SK-N-SH (cell line): ENCODE measurements at regions not wholly inside any gene's neighbourhood (a gene's known extent, or its start where the extent isn't known, plus 50 kb on each side); places are given as distances from the start of the nearest gene placed in this dataset.

Experiments
- CTCF ChIA-PET: fragments of 300-600, 350-600 bp; formaldehyde crosslinking; extraction: SDS; loops from one replicate; lab custom pipeline; 2021; lab: Yijun Ruan, JAX
- POLR2A ChIA-PET: fragments of 350-600 bp; sonication (Branson Sonifier 250); formaldehyde crosslinking; extraction: SDS; loops from one replicate; lab custom pipeline; 2020; ENCODE audit warnings: antibody characterized with exemption, inconsistent platforms; lab: Yijun Ruan, JAX
- DNase-seq: peaks from one replicate; pipeline ENCODE4 v3.0.0; 2012
- H2AFZ ChIP-seq: fragments of 200-600 bp; sonication (generic); 2 replicates; pipeline ENCODE4 v1.8.1; 2016; ENCODE audit warnings: antibody characterized with exemption, mild to moderate bottlenecking, low read depth
- H3F3A ChIP-seq: fragments of 200-600 bp; sonication (generic); replicated peaks from 2 replicates; pipeline ENCODE3; 2016; ENCODE audit warnings: antibody characterized with exemption, mild to moderate bottlenecking; ENCODE audit not compliant: insufficient read depth
- H3K27ac ChIP-seq, 2 experiments: fragments of 200-500 bp in 1 of 2; fragments of 200-600 bp in 1 of 2; sonication (Bioruptor generic) in 1 of 2; sonication (generic), shearing (Covaris generic) in 1 of 2; 2 replicates each; pipeline versions ENCODE4 v1.5.1 to v1.6.1; 2014 to 2016; ENCODE audit warnings: low read depth in 2 of 2, inconsistent platforms in 1 of 2, low read length in 1 of 2, mild to moderate bottlenecking in 1 of 2, mixed read lengths in 1 of 2
- H3K27me3 ChIP-seq: fragments of 200-600 bp; sonication (generic), shearing (Covaris generic); 2 replicates; pipeline ENCODE4 v1.6.1; 2016; ENCODE audit warnings: mixed run types; ENCODE audit not compliant: insufficient read depth
- H3K36me3 ChIP-seq, 2 experiments: fragments of 200-500 bp in 1 of 2; fragments of 200-600 bp in 1 of 2; sonication (Bioruptor generic) in 1 of 2; sonication (generic) in 1 of 2; replicated peaks in 1 of 2; 2 replicates each; pipeline versions ENCODE3 to v1.5.1; 2014 to 2016; ENCODE audit warnings: low read length in 1 of 2, mild to moderate bottlenecking in 1 of 2; ENCODE audit not compliant: insufficient read depth in 2 of 2, control insufficient read depth in 1 of 2
- H3K4me1 ChIP-seq, 2 experiments: fragments of 200-500 bp in 1 of 2; fragments of 200-600 bp in 1 of 2; sonication (Bioruptor generic) in 1 of 2; sonication (generic), shearing (Covaris generic) in 1 of 2; 2 replicates each; pipeline versions ENCODE4 v1.5.1 to v1.6.1; 2014 to 2016; ENCODE audit warnings: low read depth in 1 of 2, low read length in 1 of 2, mixed run types in 1 of 2; ENCODE audit not compliant: insufficient read depth in 2 of 2, control insufficient read depth in 1 of 2
- H3K4me2 ChIP-seq: fragments of 200-600 bp; sonication (generic), shearing (Covaris generic); 2 replicates; pipeline ENCODE4 v1.6.1; 2017; ENCODE audit warnings: mixed run types
- H3K4me3 ChIP-seq, 2 experiments: fragments of 200-500 bp in 1 of 2; fragments of 200-600 bp in 1 of 2; sonication (Bioruptor generic) in 1 of 2; sonication (generic), shearing (Covaris generic) in 1 of 2; 2 replicates each; pipeline versions ENCODE4 v1.5.1 to v1.8.1; 2014 to 2016; ENCODE audit warnings: low read depth in 2 of 2, inconsistent platforms in 1 of 2, low read length in 1 of 2, mild to moderate bottlenecking in 1 of 2, mixed read lengths in 1 of 2, moderate library complexity in 1 of 2
- H3K79me2 ChIP-seq: fragments of 200-600 bp; sonication (generic); 2 replicates; pipeline ENCODE4 v1.8.1; 2017; ENCODE audit warnings: mild to moderate bottlenecking; ENCODE audit not compliant: insufficient read depth
- H3K9ac ChIP-seq: fragments of 200-600 bp; sonication (generic); 2 replicates; pipeline ENCODE4 v1.6.1; 2017; ENCODE audit warnings: mixed run types
- H3K9me2 ChIP-seq: fragments of 200-600 bp; sonication (generic); 2 replicates; pipeline ENCODE4 v1.6.1; 2017; ENCODE audit warnings: mixed run types
- H3K9me3 ChIP-seq: fragments of 200-600 bp; sonication (generic); 2 replicates; pipeline ENCODE4 v1.6.1; 2017; ENCODE audit warnings: mixed run types, mild to moderate bottlenecking, moderate library complexity
- H4K20me1 ChIP-seq: fragments of 200-600 bp; sonication (generic); 2 replicates; pipeline ENCODE4 v1.6.1; 2017; ENCODE audit warnings: mild to moderate bottlenecking, mixed run types; ENCODE audit not compliant: insufficient read depth
- CTCF ChIP-seq: fragments of 200-600 bp; sonication (generic); IDR thresholded peaks from 2 replicates; pipeline ENCODE4 v1.6.1; 2017; ENCODE audit warnings: antibody characterized with exemption, mild to moderate bottlenecking, moderate library complexity
- EP300 ChIP-seq, 2 experiments: IDR thresholded peaks; 2 replicates each; pipeline versions ENCODE4 v1.4.0 to v1.6.1; 2012; ENCODE audit warnings: borderline replicate concordance in 1 of 2, low read depth in 1 of 2, low read length in 1 of 2
- EZH2phosphoT487 ChIP-seq: fragments of 200-600 bp; sonication (generic); IDR thresholded peaks from 2 replicates; pipeline ENCODE4 v1.6.1; 2017; ENCODE audit warnings: low read depth, mixed run types, mild to moderate bottlenecking, antibody characterized with exemption, moderate library complexity, borderline replicate concordance
- FOXM1 ChIP-seq: IDR thresholded peaks from 2 replicates; pipeline ENCODE4 v1.4.0; 2012; ENCODE audit warnings: low read depth, mild to moderate bottlenecking
- GABPA ChIP-seq: IDR thresholded peaks from 2 replicates; pipeline ENCODE4 v1.4.0; 2012; ENCODE audit warnings: low read depth, mild to moderate bottlenecking
- MAX ChIP-seq: IDR thresholded peaks from 2 replicates; pipeline ENCODE4 v1.4.0; 2012; ENCODE audit warnings: low read depth
- MEF2A ChIP-seq: IDR thresholded peaks from 2 replicates; pipeline ENCODE4 v1.4.0; 2012; ENCODE audit warnings: low read depth, borderline replicate concordance
- MXI1 ChIP-seq: IDR thresholded peaks from 2 replicates; pipeline ENCODE4 v1.6.1; 2012; ENCODE audit warnings: mild to moderate bottlenecking, low read depth, low read length, improper control_type of control experiment
- NRF1 ChIP-seq: IDR thresholded peaks from 2 replicates; pipeline ENCODE4 v1.6.1; 2012; ENCODE audit warnings: low read depth, mild to moderate bottlenecking, low read length
- RAD21 ChIP-seq: IDR thresholded peaks from 2 replicates; pipeline ENCODE4 v1.6.1; 2012; ENCODE audit warnings: mild to moderate bottlenecking, low read length
- RCOR1 ChIP-seq: fragments of 150-350 bp; IDR thresholded peaks from 2 replicates; pipeline ENCODE4 v1.6.1; 2017; ENCODE audit warnings: antibody characterized with exemption, low read length
- REST ChIP-seq: IDR thresholded peaks from 2 replicates; pipeline ENCODE4 v1.6.1; 2012; ENCODE audit warnings: mild to moderate bottlenecking, low read depth, low read length, moderate library complexity
- RXRA ChIP-seq: IDR thresholded peaks from 2 replicates; pipeline ENCODE4 v1.4.0; 2012; ENCODE audit warnings: low read depth, mild to moderate bottlenecking, borderline replicate concordance
- SMC3 ChIP-seq: IDR thresholded peaks from 2 replicates; pipeline ENCODE4 v1.6.1; 2012; ENCODE audit warnings: low read depth, low read length, improper control_type of control experiment
- TAF1 ChIP-seq: IDR thresholded peaks from 2 replicates; pipeline ENCODE4 v1.6.1; 2012; ENCODE audit warnings: low read depth, mild to moderate bottlenecking, low read length, moderate library complexity, borderline replicate concordance
- TCF12 ChIP-seq: IDR thresholded peaks from 2 replicates; pipeline ENCODE4 v1.4.0; 2012
- YY1 ChIP-seq: IDR thresholded peaks from 2 replicates; pipeline ENCODE4 v1.4.0; 2012; ENCODE audit warnings: low read depth, mild to moderate bottlenecking
- ZBTB33 ChIP-seq: IDR thresholded peaks from 2 replicates; pipeline ENCODE4 v1.4.0; 2012; ENCODE audit warnings: low read depth, borderline replicate concordance
- WGBS: methylation state at CpG from one replicate; pipeline ENCODE4 v1.1.6; 2017; ENCODE audit warnings: low lambda C conversion rate; 5-methylcytosine and 5-hydroxymethylcytosine counted together
- TF ChIP-seq, protein P1 (sequence below): IDR thresholded peaks from 2 replicates; pipeline ENCODE4; 2012

- TF ChIP-seq REST, result no peak
- TF ChIP-seq ZBTB33, result no peak
- TF ChIP-seq FOXM1, result no peak
- TF ChIP-seq, protein P1, sequence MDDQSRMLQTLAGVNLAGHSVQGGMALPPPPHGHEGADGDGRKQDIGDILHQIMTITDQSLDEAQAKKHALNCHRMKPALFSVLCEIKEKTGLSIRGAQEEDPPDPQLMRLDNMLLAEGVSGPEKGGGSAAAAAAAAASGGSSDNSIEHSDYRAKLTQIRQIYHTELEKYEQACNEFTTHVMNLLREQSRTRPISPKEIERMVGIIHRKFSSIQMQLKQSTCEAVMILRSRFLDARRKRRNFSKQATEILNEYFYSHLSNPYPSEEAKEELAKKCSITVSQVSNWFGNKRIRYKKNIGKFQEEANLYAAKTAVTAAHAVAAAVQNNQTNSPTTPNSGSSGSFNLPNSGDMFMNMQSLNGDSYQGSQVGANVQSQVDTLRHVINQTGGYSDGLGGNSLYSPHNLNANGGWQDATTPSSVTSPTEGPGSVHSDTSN, result no peak
- no peak for TF ChIP-seq TCF12
- no peak for TF ChIP-seq RXRA
- TF ChIP-seq CTCF, result no peak
- no peak for TF ChIP-seq EZH2phosphoT487
- no peak for TF ChIP-seq MAX
- no peak for TF ChIP-seq NRF1
- TF ChIP-seq RCOR1, result no peak
- TF ChIP-seq TAF1, result no peak
- TF ChIP-seq YY1, result no peak
- TF ChIP-seq SMC3, result no peak
- TF ChIP-seq EP300 (IDR thresholded peaks at IDR 0.05; ENCODE audit: borderline replicate concordance in 1 of 2, low read depth in 1 of 2, low read length in 1 of 2), result no peak
- no peak for TF ChIP-seq GABPA
- no peak for TF ChIP-seq MXI1
- TF ChIP-seq MEF2A, result no peak
- no peak for TF ChIP-seq RAD21
- TF ChIP-seq, all 33 proteins: peak for 0
- no peaks in the 10 kb centered on the region for H3K27me3 ChIP-seq
- H3K4me1 ChIP-seq, result peaks cover 0 to 5% of the 10 kb centered on the region in 2 experiments; a peak in 2 of 4 replicates
- no peaks in the 10 kb centered on the region for H3K9me3 ChIP-seq
- no peaks in the 10 kb centered on the region for H4K20me1 ChIP-seq
- no peak for DNase-seq
- CTCF ChIA-PET, result interaction anchor here (1.3 to 2.7 kb wide), 3 partner anchors 9 to 159 kb away, joined by 3 to 14 read pairs (median 10); no protein-coding TSS in a partner anchor
- POLR2A ChIA-PET, result no interaction called here
- no peaks in the 10 kb centered on the region; the same call in 1 of the 2 replicates for H3K9me2 ChIP-seq
- peaks cover 11% of the 10 kb centered on the region for H3F3A ChIP-seq
- H3K4me3 ChIP-seq, result no peak overlapping the region
- no peak overlapping the region for H3K27ac ChIP-seq
- H2AFZ ChIP-seq, result no peak overlapping the region
- H3K36me3 ChIP-seq, result peaks cover 0 to 1% of the 10 kb centered on the region in 2 experiments
- no peak overlapping the region for H3K9ac ChIP-seq
- no peaks in the 10 kb centered on the region for H3K79me2 ChIP-seq
- WGBS, result 22% methylated on average over 3 of the region's 3 CpGs
- no peak overlapping the region for H3K4me2 ChIP-seq
Measured at GRCh38 chr3:99013777-99014315, 112.4 kb upstream of the DCBLD2 start.
